D721Med (cell line): ENCODE measurements at regions not wholly inside any gene's neighbourhood (a gene's known extent, or its start where the extent isn't known, plus 50 kb on each side); places are given as distances from the start of the nearest gene placed in this dataset.

Source experiments
- DNase-seq: peaks from one replicate; pipeline ENCODE4 v3.0.0; 2011; ENCODE audit warnings: low spot score; ENCODE audit not compliant: insufficient read length
- FAIRE-seq: peaks from 2 replicates; lab custom pipeline; 2011; peaks lifted over from hg19 to GRCh38; lab: Jason Lieb, UNC
- CTCF ChIP-seq: IDR thresholded peaks from 2 replicates; pipeline ENCODE4 v1.5.1; 2012; ENCODE audit warnings: mild to moderate bottlenecking, control low read depth; ENCODE audit not compliant: insufficient read depth; ENCODE audit errors: missing control alignments

GRCh38 chr6:113338644-113339043, 518.5 kb upstream of the MARCKS start:
- no peak for TF ChIP-seq CTCF
- FAIRE-seq (no peak), DNase-seq (no peak)

GRCh38 chr6:113339209-113339608, 517.9 kb upstream of the MARCKS start:
- no peak for TF ChIP-seq CTCF
- FAIRE-seq (no peak), DNase-seq (no peak)

- FAIRE-seq (no peak), DNase-seq (no peak)
- TF ChIP-seq CTCF = no peak
Observed at GRCh38 chr6:113340371-113340770, 516.8 kb upstream of the MARCKS start.

GRCh38 chr6:113343940-113344339, 513.2 kb upstream of the MARCKS start:
- no peak for TF ChIP-seq CTCF
- no peak for DNase-seq
- no peak for FAIRE-seq

GRCh38 chr6:113344969-113345368, 512.2 kb upstream of the MARCKS start:
- DNase-seq (no peak), FAIRE-seq (no peak)

GRCh38 chr6:113347436-113347835, 509.7 kb upstream of the MARCKS start:
- DNase-seq = no peak
- no peak for TF ChIP-seq CTCF
- no peak for FAIRE-seq

More at GRCh38 chr6:113344969-113345368, 512.2 kb upstream of the MARCKS start:
- no peak for TF ChIP-seq CTCF

GRCh38 chr6:113350461-113350860, 506.7 kb upstream of the MARCKS start:
- FAIRE-seq (no peak), DNase-seq (no peak)
- no peak for TF ChIP-seq CTCF
